Naive thymus-derived CD8-positive, alpha-beta T cell (primary cell): ENCODE measurements at regions not wholly inside any gene's neighbourhood (a gene's known extent, or its start where the extent isn't known, plus 50 kb on each side); places are given as distances from the start of the nearest gene placed in this dataset.

Experiments
- ATAC-seq, 2 donors: fragments of 150-1000 bp; cut with Tn5 transposase in 1 of 2; sonication (Bioruptor Pico), chemical (Tn5 transposase) in 1 of 2; 1 replicate in 1 of 2; 2 replicates in 1 of 2; pipeline ENCODE4 v1.10.0; 2021; ENCODE audit warnings: mild to moderate bottlenecking in 2 of 2, moderate library complexity in 2 of 2
- POLR2A ChIA-PET: fragments of 350-600 bp; sonication (Branson Sonifier 250); formaldehyde crosslinking; loops from one replicate; lab custom pipeline; 2021; ENCODE audit warnings: antibody characterized with exemption; lab: Charles Lee
- DNase-seq, 10 donors: peaks; one replicate each; pipeline versions ENCODE4 v3.0.0 to v3.0.0-alpha.2; 2020 to 2022
- H3K27ac Mint-ChIP-seq, 10 donors: one replicate each; pipeline ENCODE4 v1.8.0; 2020 to 2022; ENCODE audit warnings: mild to moderate bottlenecking in 10 of 10, mixed read lengths in 10 of 10, moderate library complexity in 4 of 10, inconsistent platforms in 1 of 10
- H3K27me3 Mint-ChIP-seq, 5 donors: one replicate each; pipeline ENCODE4 v1.8.0; 2021 to 2022; ENCODE audit warnings: mixed read lengths in 5 of 5
- H3K36me3 Mint-ChIP-seq, 3 donors: one replicate each; pipeline ENCODE4 v1.8.0; 2020 to 2022; ENCODE audit warnings: mixed read lengths in 3 of 3, mild to moderate bottlenecking in 2 of 3, inconsistent platforms in 1 of 3
- H3K4me1 Mint-ChIP-seq, 4 donors: one replicate each; pipeline ENCODE4 v1.8.0; 2021 to 2022; ENCODE audit warnings: mixed read lengths in 4 of 4
- H3K4me3 Mint-ChIP-seq, 10 donors: one replicate each; pipeline ENCODE4 v1.8.0; 2020 to 2022; ENCODE audit warnings: mild to moderate bottlenecking in 10 of 10, mixed read lengths in 10 of 10, moderate library complexity in 6 of 10, inconsistent platforms in 1 of 10
- H3K9me3 Mint-ChIP-seq, 9 donors: one replicate each; pipeline ENCODE4 v1.8.0; 2020 to 2022; ENCODE audit warnings: mixed read lengths in 9 of 9, mild to moderate bottlenecking in 3 of 9, inconsistent platforms in 1 of 9, moderate library complexity in 1 of 9

DNA sequence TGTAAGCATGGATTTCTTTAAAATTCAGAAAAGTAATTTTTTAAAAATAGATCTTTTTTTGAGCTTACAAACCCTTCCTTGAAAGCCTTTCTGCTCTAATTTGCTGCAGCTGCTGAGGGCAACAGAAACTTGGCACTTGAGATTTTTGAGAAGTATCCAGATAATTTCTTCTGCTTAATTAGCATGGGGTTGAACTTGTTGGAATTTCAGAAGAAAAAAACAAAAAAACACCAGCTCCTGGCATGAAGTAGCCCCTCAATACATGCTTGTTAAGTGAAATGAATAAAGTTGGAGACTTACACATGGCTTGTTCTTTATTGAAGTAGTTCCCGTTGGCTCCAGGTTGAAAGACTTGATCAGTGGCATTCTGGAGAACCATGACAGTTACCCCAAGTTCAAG is 331.4 kb upstream of the RAG2 start:
- Mint-ChIP-seq H3K4me1 (no peaks in the 10 kb centered on the region), H3K4me3 (no peak overlapping the region), H3K36me3 (no peaks in the 10 kb centered on the region), H3K27ac (no peak overlapping the region), H3K27me3 (peaks cover 0 to 3% (median 0%) of the 10 kb centered on the region in 5 donors), H3K9me3 (peaks cover 0 to 27% (median 4%) of the 10 kb centered on the region in 9 donors)
- no peak for DNase-seq
- POLR2A ChIA-PET: no interaction called here
- ATAC-seq: no peak

- POLR2A ChIA-PET: no interaction called here
- Mint-ChIP-seq H3K4me3 (no peak overlapping the region), H3K4me1 (no peaks in the 10 kb centered on the region), H3K27ac (no peak overlapping the region), H3K27me3 (no peaks in the 10 kb centered on the region), H3K36me3 (no peaks in the 10 kb centered on the region), H3K9me3 (peaks cover 0 to 21% (median 3%) of the 10 kb centered on the region in 9 donors)
- DNase-seq (no peak), ATAC-seq (no peak)
These were observed 330.6 kb upstream of the RAG2 start for GRCh38 chr11:36928621-36929020.

DNA sequence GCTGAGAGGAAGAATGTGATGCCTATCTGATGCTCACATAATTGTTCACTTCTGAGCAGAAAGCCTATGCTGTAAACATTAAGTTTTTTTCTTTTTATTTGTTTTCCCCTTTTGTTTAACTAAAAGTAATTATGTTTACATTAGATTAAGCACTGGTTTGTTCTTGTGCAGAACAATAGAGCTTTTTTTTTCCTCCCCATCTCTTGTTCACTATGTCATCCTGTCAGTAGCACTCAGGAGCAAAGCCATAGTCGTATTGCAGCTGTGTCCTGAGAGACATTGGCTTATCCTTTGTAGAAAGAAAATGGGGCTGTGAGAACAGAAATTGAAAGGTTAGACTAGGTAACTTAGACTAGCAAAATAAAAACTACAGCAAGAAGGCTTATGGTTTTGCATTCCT is 301.8 kb upstream of the RAG2 start:
- Mint-ChIP-seq H3K27me3 (no peaks in the 10 kb centered on the region), H3K4me1 (no peaks in the 10 kb centered on the region), H3K36me3 (no peaks in the 10 kb centered on the region), H3K9me3 (peaks cover 0 to 10% (median under 1%) of the 10 kb centered on the region in 9 donors), H3K4me3 (no peak overlapping the region), H3K27ac (no peak overlapping the region)
- no peak for ATAC-seq
- POLR2A ChIA-PET: no interaction called here
- no peak for DNase-seq

GRCh38 chr11:36890841-36891240 is 292.8 kb upstream of the RAG2 start:
- no peaks in the 10 kb centered on the region for H3K27me3 Mint-ChIP-seq
- no peak for DNase-seq
- H3K36me3 Mint-ChIP-seq: no peaks in the 10 kb centered on the region
- H3K9me3 Mint-ChIP-seq: peaks cover 0 to 3% (median 0%) of the 10 kb centered on the region in 9 donors
- no peaks in the 10 kb centered on the region for H3K4me1 Mint-ChIP-seq
- H3K4me3 Mint-ChIP-seq: no peak overlapping the region
- no peak overlapping the region for H3K27ac Mint-ChIP-seq
- POLR2A ChIA-PET: no interaction called here
- ATAC-seq: no peak

- H3K9me3 Mint-ChIP-seq: peaks cover 0 to 3% (median 0%) of the 10 kb centered on the region in 9 donors
- ATAC-seq (no peak), DNase-seq (no peak)
- H3K27ac Mint-ChIP-seq: no peak overlapping the region
- no peak overlapping the region for H3K4me3 Mint-ChIP-seq
- no peaks in the 10 kb centered on the region for H3K4me1 Mint-ChIP-seq
- H3K36me3 Mint-ChIP-seq: no peaks in the 10 kb centered on the region
- POLR2A ChIA-PET: no interaction called here
- H3K27me3 Mint-ChIP-seq: no peaks in the 10 kb centered on the region
These were observed 292.2 kb upstream of the RAG2 start for GRCh38 chr11:36890121-36890679.

DNA sequence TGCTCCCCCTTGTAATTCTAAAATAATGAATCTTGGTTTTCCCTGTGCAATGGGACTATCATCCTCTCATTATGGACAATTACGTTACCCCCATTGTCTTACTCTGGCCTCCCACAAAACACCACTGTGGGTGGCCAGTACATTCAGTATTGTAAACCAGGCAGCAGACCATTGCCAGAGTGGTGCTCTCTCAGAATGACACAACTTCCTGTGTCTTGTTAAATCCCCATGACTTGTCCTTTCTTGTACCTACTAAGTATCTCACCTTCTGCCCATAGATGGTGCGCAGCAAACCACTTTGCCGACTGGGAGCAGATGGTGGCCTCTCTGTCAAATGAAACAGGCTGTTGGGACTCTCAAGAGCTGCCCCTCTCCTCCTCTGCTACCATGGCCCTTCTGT is 287.1 kb upstream of the RAG2 start:
- Mint-ChIP-seq H3K9me3 (peaks cover 0 to 4% (median 0%) of the 10 kb centered on the region in 9 donors), H3K27ac (no peak overlapping the region)
- no peak for DNase-seq

GRCh38 chr11:36878737-36879136 is 280.7 kb upstream of the RAG2 start:
- POLR2A ChIA-PET: no interaction called here
- no peak for DNase-seq
- no peak for ATAC-seq
- peaks cover 0 to 7% (median 0%) of the 10 kb centered on the region in 3 donors for H3K36me3 Mint-ChIP-seq
- H3K9me3 Mint-ChIP-seq: peaks cover 0 to 4% (median 0%) of the 10 kb centered on the region in 9 donors
- H3K27ac Mint-ChIP-seq: no peak overlapping the region
- H3K4me3 Mint-ChIP-seq: no peak overlapping the region
- H3K27me3 Mint-ChIP-seq: peaks cover 0 to 8% (median 0%) of the 10 kb centered on the region in 5 donors
- no peaks in the 10 kb centered on the region for H3K4me1 Mint-ChIP-seq

More for the DNA sequence above, 287.1 kb upstream of the RAG2 start:
- no peak for ATAC-seq
- Mint-ChIP-seq H3K4me1 (no peaks in the 10 kb centered on the region), H3K36me3 (peaks cover 0 to 7% (median 0%) of the 10 kb centered on the region in 3 donors), H3K4me3 (no peak overlapping the region), H3K27me3 (peaks cover 0 to 8% (median 0%) of the 10 kb centered on the region in 5 donors)
- POLR2A ChIA-PET: no interaction called here

GRCh38 chr11:36877149-36877548 is 279.1 kb upstream of the RAG2 start:
- DNase-seq (no peak), ATAC-seq (no peak)
- no peak overlapping the region for H3K27ac Mint-ChIP-seq
- H3K36me3 Mint-ChIP-seq: peaks cover 0 to 7% (median 0%) of the 10 kb centered on the region in 3 donors
- no peak overlapping the region for H3K4me3 Mint-ChIP-seq
- POLR2A ChIA-PET: no interaction called here
- no peaks in the 10 kb centered on the region for H3K4me1 Mint-ChIP-seq
- peaks cover 0 to 8% (median 0%) of the 10 kb centered on the region in 5 donors for H3K27me3 Mint-ChIP-seq
- peaks cover 0 to 4% (median 0%) of the 10 kb centered on the region in 9 donors for H3K9me3 Mint-ChIP-seq

DNA sequence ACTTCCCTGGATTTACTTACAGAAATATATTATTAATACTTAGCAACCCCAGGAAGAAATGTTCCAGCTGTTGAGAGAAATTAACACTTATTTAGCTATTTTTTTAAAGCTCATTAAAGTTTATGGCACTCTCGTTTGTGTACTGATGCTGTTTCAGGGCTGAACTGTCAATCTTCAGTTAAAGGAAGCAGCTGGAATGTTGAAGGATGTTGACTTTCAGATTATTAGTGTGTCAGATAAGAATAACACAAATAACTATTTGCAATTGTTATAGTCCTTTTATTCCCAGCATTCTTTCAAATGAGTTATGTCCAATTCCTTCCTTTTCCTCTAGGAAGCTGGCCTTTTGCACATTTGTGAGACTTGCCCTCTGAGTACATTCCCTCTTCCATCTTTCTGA is 278.2 kb upstream of the RAG2 start:
- H3K36me3 Mint-ChIP-seq: peaks cover 0 to 7% (median 0%) of the 10 kb centered on the region in 3 donors
- H3K4me1 Mint-ChIP-seq: no peaks in the 10 kb centered on the region
- DNase-seq: no peak
- ATAC-seq: no peak
- H3K27ac Mint-ChIP-seq: no peak overlapping the region
- H3K27me3 Mint-ChIP-seq: peaks cover 0 to 8% (median 0%) of the 10 kb centered on the region in 5 donors
- POLR2A ChIA-PET: no interaction called here
- no peak overlapping the region for H3K4me3 Mint-ChIP-seq
- peaks cover 0 to 4% (median 0%) of the 10 kb centered on the region in 9 donors for H3K9me3 Mint-ChIP-seq

DNA sequence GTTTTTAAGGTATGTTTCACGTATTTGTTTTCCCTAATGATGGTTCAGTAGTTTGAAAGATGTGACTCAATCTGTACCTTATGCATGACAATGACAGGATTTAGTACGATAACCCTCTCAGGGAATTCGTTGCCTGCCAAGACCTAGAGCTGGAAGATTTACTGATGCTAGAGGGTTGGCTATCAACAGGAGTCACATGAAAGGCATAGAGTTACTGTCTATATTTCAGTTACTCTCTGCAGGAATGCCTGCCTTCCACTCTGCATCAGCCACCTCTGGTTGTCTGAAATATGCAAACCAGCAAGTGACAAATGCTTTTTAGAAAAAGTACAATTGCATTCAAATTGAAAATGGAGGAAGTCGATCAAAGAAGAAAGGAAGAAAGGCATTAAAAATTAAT is 276.3 kb upstream of the RAG2 start:
- ATAC-seq: no peak
- peaks cover 0 to 5% (median 0%) of the 10 kb centered on the region in 5 donors for H3K27me3 Mint-ChIP-seq
- H3K9me3 Mint-ChIP-seq: peaks cover 0 to 12% (median 0%) of the 10 kb centered on the region in 9 donors
- POLR2A ChIA-PET: no interaction called here
- no peak for DNase-seq
- H3K4me3 Mint-ChIP-seq: no peak overlapping the region
- no peaks in the 10 kb centered on the region for H3K36me3 Mint-ChIP-seq
- H3K4me1 Mint-ChIP-seq: no peaks in the 10 kb centered on the region
- H3K27ac Mint-ChIP-seq: no peak overlapping the region

DNA sequence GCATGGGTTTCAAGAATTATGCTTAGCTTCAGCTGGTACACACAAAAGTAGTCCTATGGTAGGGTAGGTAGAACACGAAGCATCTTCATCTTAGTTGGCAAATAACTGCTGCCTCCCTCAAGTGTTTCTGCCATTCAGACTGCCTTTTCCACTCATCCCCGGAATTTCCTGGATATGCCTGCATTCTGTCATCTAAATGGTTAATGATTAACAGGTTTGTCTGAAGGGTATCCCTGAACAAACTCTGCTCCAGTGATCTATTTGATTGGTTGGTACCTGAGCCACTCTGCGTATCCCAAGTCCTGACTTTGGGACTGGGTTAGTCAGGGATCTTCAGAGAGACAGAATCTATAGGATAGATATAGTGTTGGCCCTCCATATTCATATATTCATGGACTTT is 272.3 kb upstream of the RAG2 start:
- POLR2A ChIA-PET: no interaction called here
- peaks cover 0 to 9% (median 2%) of the 10 kb centered on the region in 5 donors for H3K27me3 Mint-ChIP-seq
- ATAC-seq (no peak), DNase-seq (no peak)
- H3K4me3 Mint-ChIP-seq: no peak overlapping the region
- no peak overlapping the region for H3K27ac Mint-ChIP-seq
- peaks cover 0 to 12% (median 0%) of the 10 kb centered on the region in 9 donors for H3K9me3 Mint-ChIP-seq
- no peaks in the 10 kb centered on the region for H3K36me3 Mint-ChIP-seq
- H3K4me1 Mint-ChIP-seq: no peaks in the 10 kb centered on the region

- DNase-seq: no peak
- H3K36me3 Mint-ChIP-seq: no peaks in the 10 kb centered on the region
- ATAC-seq: no peak
- H3K4me1 Mint-ChIP-seq: no peaks in the 10 kb centered on the region
- no peak overlapping the region for H3K27ac Mint-ChIP-seq
- peaks cover 0 to 9% (median 2%) of the 10 kb centered on the region in 5 donors for H3K27me3 Mint-ChIP-seq
- POLR2A ChIA-PET: no interaction called here
- H3K4me3 Mint-ChIP-seq: no peak overlapping the region
- H3K9me3 Mint-ChIP-seq: peaks cover 0 to 12% (median 2%) of the 10 kb centered on the region in 9 donors
These were observed 270.3 kb upstream of the RAG2 start for GRCh38 chr11:36868380-36868779.

DNA sequence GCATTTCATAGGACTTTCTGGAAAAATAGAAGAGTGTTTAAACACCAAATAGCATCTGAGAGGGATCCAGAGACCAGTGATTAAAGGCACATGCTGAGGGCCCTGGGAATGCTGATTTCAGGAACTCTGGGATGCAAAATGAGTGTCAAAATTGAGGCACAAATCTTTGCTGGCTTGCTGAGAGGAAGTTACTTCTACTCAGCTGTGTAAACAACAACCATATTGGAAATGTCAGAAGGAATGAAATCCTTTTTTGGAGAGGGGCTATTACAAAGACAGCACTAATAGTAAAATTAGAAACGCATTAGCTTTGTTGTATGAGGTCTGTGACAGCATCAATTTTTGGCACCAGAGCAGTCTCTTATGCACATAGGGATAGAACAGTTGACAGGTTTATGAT is 267.8 kb upstream of the RAG2 start:
- no peak overlapping the region for H3K4me3 Mint-ChIP-seq
- POLR2A ChIA-PET: no interaction called here

DNA sequence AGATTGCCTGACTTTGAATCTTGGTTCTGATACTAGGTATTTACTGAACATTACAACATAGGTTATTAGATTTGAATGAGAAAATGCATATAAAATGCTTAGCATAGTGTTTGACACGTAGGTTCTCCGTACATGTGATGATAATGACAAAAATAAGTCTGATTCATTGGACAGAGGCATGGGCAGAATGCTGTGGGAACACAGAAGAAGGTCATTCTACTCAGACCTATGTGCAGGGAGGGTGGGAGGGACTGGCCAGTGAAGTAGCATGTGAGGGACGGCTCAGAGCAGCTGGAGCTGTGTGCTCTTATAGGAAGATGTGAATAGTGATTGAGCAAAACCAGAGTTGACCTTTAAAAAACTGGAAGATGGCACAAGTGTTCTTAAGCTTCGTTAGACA is 256.8 kb upstream of the RAG2 start:
- Mint-ChIP-seq H3K27me3 (peaks cover 0 to 6% (median 3%) of the 10 kb centered on the region in 5 donors), H3K4me3 (no peak overlapping the region), H3K4me1 (no peaks in the 10 kb centered on the region), H3K27ac (peak overlapping the region in 1 of 10 donors; percentile 57), H3K9me3 (peaks cover 0 to 25% (median 0%) of the 10 kb centered on the region in 9 donors), H3K36me3 (no peaks in the 10 kb centered on the region)
- POLR2A ChIA-PET: no interaction called here
- ATAC-seq: no peak
- DNase-seq: no peak

More for the DNA sequence above, 267.8 kb upstream of the RAG2 start:
- H3K9me3 Mint-ChIP-seq: peaks cover 0 to 17% (median 2%) of the 10 kb centered on the region in 9 donors
- no peaks in the 10 kb centered on the region for H3K4me1 Mint-ChIP-seq
- no peaks in the 10 kb centered on the region for H3K36me3 Mint-ChIP-seq
- peaks cover 0 to 9% (median 2%) of the 10 kb centered on the region in 5 donors for H3K27me3 Mint-ChIP-seq
- H3K27ac Mint-ChIP-seq: no peak overlapping the region
- DNase-seq (no peak), ATAC-seq (no peak)
